ENCODE measurements at regions not wholly inside any gene's neighbourhood (a gene's known extent, or its start where the extent isn't known, plus 50 kb on each side); places are given as distances from the start of the nearest gene placed in this dataset.

DNA sequence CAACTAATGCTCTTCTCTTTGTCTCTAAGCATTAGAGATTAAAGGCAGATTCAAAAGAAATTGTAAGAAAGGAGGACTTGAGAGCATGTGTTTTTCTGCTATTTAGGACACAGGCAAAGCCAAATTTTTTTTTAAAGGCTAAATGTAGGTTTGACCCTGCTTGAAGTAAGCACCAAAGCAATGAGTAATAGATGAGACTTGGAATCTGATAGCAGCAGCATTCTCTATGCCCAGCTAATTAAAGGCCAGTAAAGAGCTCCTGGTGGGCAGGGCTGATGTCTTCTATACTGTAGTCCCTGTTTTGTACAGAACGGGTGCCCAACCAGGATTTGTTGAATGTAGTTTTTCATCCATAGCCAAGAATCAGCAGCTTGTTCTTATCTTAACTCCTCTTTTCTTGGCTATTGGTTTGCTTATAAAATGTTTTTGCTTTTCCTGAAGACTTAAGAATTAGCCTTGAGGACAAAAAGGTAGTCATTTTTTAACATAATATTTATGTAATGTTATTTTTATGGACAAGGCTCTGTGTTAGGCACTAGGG is 179.6 kb downstream of the LMO4 start:
- DNase-seq (ENCODE audit: low read depth in 2 of 2) = no peak

DNA sequence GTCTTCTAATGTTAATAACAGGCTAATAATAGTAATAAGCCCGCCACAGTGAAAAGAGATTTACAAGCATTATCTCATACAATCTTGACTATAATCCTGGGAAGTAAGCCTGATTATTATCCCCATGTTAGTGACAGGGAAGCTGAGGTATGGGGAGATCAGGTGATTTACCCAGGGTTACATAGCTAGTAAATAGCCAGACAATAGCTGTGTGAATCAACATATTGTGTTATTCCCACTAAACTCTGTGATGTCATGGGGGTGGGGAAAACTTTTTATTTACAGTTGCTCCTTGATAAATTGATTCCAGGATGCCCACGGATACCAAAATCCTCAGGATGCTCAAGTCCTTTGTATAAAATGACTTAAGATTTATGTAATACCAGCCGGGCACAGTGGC is 181.9 kb downstream of the LMO4 start:
- no peak for DNase-seq (ENCODE audit: low read depth in 2 of 2)

DNA sequence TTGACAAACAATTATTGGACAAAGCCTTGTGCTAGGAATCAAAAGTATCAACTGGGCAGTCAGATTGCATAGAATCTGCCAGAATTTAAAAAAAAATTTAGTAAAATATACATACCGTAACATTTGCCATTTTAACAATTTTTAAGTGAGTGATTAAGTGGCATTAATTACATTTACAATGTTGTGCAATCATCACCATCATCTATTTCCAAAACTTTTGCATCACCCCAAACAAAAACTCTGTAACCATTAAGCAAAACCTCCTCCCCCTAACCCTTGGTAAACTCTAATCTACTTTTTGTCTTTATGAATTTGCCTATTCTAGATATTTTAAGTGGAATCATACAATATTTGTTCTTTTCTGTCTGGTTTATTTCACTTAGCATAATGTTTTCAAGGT is 182.8 kb downstream of the LMO4 start:
- no peak for DNase-seq (ENCODE audit: low read depth in 2 of 2)

DNA sequence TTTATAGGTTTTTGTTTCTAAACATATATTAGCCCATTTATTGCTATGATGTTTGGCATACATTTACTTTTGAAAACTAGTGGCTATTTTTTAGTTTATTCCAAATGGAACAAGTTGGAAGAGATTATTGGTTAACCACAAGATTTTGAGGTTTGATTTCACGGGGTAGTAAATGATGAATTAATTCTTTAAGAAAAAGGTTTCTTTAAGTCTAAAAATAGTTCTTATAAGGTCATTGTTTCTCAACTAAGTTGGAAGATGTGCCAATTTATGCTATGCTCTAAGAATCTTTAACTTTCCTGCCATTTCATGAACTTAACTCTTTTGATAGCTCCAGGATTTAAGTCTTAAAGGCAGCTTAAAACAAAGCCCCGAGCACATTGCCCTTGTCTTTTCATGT is 183.8 kb downstream of the LMO4 start:
- no peak for DNase-seq (ENCODE audit: low read depth in 2 of 2)

DNA sequence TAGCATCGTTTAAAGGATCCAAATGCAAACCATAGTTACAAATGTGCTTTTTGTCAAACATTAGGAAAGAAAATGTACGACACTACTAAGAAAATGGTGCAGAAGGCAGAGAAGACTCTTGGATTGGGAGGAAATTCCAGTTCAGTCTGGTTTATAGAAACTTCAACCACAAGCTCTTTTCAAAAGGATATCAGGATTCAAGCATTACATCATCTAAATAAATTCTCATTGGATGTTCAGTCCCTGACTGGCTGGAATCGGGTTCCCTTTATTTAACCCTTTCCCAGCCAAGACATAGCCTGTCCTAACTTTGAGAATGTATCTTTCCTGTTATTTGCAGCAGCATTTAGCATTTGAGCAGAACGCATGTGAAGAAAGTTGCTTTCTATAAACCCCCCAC is 184.6 kb downstream of the LMO4 start:
- DNase-seq (ENCODE audit: low read depth in 2 of 2) = no peak

DNA sequence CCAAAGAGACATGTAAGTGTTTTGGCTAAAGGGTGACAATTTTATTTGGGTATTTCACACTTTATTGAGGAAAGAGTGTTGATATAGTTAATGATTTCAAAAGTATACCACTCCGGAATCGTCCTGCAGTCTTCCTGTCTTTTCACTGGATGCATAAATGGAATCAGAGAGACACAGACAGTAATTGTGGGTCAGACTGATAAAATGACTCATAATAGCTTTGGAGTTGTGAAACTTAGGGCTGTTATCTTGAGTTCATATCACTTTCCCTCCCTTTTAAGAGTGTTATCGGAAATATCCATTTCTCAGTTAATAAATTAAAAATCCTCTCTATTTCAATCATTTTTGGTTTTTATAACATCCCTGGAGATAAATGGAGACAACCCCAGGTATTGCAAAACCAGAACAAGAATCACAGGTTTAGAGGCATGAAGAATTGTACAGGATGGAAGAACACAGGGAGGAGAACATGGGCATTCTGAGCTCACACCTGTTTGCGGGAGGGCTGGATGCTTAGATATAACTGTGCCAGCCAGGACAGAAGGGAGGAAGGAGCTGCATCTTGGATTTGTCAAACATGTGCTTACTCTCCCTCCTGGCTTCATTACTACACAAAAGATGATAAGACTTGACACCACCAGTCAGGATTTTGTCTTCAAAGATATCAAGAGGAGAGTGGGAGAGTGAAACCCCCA is 185.4 kb downstream of the LMO4 start:
- DNase-seq (ENCODE audit: low read depth in 2 of 2) = no peak

DNA sequence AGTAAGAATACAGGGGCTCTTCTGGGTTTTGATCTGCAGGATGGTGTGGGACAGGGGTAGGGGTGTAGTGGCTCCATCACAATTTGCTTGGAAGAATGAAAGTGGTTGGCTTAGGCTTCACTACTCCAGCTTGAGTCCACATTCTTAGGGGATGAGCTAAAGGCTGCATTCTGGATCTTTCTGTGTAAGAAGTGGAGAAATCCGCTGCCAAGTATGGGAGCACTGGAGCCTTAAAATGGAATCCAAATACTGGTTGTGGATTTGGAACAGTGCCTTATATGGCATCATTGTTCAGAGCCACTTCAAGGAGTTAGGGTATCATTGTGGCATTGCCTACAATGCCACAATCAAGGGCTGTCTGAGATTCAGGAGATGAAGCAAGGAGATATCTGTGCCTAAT is 187.1 kb downstream of the LMO4 start:
- no peak for DNase-seq (ENCODE audit: low read depth in 2 of 2)

DNA sequence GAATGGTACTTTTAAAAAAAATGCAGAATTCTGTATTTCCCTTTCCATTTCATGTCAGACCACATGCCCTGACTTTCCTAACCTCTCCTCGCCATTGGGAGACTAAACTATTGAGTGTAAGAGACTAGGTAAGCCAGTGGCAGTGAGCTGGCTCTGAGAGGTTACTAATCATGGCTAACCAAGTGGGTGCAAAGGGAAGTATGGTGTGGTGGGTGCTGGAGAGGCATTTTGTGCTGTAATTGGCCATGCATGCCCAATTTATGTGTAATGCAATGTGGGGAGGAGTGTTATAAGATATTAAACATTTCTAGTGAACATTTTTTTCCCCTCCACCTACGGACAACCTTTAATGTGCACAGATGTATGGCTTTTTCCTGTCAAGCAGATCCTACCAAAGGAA is 190.1 kb downstream of the LMO4 start:
- no peak for DNase-seq (ENCODE audit: low read depth in 2 of 2)

DNA sequence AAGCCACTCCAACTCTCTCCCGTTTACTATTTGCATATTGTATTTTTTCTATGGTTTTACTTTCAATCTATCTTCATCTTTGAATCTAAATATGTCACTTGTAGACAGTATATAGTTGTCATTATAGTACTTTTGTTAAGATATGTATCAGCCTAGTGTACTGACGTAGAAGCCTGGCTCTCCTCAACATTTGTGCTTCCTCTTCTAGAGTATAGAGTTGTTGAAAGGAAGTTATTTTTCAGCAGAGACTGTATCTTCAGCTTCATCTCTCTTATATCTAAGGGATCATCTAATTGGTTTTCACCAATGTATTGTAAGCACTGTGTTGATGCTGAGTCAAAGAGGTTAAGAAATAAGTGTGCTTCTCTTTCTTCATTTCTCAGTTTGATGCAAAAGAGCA is 192.8 kb downstream of the LMO4 start:
- no peak for DNase-seq (ENCODE audit: low read depth in 2 of 2)

DNA sequence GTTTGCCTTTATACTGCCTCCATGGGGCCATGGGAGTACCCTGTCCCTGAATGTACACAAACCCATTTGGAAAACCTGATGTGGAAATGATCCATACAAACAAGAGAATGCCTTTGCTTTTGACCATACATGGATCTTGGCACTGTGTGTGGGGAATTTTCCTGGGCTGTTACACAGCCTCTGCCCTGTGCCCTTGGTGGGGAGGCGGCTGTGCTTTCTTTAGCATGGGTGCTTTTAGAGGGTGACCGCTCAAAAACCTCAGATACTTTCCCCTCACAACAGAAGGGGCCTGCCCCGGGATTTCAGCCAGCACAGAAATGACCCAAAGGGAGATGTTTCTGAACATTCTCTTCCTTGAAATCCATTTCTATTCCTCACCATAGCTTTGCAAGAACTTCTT is 194.8 kb downstream of the LMO4 start:
- no peak for DNase-seq (ENCODE audit: low read depth in 2 of 2)

DNA sequence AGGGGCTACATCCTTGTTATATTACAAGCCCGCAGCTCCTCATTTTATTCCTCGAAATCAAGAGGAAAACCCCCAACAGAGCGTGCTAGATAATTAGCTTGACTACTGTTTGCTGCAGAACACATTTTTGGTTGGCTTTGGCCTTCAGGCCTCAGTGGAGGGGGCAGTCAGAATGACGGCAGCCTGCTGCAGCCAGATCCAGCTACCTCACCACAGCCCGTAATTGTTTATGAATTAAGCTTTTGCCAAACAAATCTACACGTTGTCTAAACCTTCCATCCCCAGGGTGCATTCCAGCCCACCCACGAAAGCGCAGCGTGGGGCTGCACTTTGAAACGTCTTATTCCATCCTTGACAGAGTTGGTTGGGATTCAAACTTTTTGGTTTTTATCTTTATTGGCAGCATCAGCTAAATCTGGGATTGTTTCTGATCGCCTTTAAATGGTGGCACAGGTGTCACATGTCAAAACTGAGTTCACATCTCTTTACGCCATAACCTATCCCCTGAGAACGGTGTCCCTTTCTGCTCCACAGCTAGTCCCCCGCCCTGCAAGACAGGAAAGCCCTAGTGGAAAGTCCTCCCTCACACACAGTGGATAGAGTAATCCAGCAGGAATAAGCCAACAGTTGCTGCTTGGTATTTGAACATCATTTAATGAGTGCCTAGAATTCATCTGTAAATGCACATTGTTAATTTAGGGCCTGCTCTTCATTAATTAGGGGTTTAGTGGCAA is 195.5 kb downstream of the LMO4 start:
- no peak for DNase-seq (ENCODE audit: low read depth in 2 of 2)

DNA sequence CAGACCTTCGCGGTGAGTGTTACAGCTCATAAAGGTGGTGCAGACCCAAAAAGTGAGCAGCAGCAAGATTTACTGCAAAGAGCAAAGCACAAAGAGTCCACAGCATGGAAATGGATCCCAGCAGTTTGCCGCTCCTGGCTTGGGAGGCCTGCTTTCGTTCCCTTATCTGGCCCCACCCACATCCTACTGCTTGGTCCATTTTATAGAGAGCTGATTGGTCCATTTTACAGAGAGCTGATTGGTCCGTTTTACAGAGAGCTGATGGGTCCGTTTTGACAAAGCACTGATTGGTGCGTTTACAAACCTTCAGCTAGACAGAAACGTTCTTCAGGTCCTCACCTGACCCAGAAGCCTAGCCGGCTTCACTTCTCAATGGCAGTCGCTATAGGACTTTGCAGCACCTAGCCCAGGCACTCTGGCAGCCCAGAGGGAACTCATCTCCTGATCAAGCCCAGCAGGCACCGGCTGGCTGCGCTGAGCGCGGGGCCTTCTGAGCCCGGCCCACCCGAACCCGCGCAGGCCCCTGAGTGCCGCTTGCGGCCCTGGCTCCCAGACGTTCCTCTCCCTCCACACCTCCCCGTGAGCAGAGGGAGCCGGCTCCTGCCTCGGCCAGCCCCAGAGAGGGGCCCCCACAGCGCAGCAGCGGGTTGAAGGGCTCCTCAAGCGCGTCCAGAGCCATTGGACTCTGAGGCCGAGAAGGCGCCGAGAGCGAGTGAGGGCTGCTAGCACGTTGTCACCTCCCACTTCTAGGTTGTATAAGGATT is 200.3 kb downstream of the LMO4 start:
- DNase-seq (ENCODE audit: low read depth in 2 of 2) = no peak

DNA sequence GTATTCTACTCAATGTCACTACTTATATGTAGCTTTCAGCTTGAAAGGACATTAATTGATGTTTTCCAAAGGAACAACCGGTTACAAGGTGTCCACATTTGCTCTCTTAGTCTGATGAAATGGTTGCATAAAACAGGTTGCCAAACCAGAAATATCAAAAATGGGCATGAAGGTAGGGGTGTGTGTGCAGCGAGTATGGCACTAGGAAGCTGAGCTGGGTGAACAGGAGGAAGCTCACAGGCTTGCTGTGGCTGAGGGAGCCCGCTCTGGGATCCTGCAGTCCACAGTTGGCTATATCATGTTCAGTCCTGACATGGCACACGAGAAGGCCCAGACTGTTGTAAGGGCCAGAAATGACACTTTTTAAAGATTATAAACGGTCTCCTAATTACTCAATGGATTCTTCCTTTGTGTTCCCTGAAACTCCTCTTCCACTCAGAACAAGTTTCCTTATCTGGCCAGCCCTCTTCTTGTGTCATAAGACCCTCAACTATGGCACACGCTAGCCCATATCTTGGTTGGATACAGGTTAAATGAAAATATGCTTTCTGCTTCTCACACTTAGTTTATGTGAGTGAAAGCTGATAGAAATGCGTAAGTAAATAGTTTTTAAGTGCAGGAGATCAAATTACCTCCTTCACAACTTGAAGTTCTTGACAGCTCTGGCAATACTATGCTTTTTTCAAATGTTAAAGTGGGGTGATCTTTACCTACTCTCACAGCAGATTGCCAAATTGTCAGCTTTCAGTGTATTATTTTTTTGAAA is 201.5 kb downstream of the LMO4 start:
- DNase-seq (ENCODE audit: low read depth in 2 of 2) = no peak

DNA sequence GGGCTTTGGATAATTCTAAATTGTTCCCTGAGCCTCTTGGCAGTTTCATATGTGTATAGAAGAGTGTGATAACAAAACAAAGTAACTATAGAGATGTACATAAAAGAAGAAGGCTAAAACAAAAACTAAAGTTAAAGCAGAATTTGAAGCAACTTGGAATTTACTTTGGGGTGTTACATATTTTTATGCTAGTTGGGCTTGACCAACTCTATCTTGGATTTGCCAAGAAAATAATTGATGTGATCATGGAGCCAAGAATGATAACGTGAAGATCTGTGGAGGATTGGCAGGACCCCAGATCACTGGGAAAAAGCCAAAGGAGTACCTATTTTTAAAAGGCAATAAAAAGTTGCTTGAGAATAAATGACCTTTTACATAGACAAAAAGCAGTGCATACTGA is 206.9 kb downstream of the LMO4 start:
- no peak for DNase-seq (ENCODE audit: low read depth in 2 of 2)

DNA sequence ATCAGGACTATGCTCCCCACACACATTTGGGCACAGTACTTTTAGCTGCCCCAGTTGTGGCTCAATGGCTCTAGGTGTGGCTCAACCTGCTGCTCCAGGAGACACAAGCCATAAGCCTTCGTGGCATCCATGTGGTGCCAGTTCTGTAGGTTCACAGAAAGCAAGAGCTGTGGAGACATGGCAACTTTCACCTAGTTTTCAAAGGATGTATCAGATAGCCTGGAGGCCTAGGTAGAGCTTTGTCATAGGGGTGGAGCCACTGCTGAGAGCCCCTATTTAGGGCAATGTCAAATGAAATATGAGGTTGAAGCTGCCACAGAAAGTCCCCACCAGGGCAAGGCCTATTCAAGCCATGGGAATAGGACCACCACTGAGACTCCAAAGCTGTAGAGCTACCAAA is 210.5 kb downstream of the LMO4 start:
- DNase-seq (ENCODE audit: low read depth in 2 of 2) = no peak

DNA sequence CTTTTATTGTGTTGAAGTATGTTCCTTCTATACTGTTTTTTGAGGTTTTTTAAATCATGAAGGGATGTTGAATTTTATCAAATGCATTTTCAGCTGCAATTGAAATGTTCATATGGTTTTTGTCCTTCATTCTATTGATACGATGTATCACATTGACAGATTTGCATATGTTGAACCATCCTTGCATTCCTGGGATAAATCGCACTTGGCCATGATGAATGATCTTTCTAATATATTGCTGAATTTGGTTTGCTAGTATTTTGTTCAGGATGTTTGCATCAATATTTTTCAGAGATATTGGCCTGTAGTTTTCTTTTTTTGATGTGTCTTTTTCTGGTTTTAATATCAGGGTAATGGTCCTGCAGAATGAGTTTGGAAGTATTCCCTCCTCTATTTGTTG is 214.0 kb downstream of the LMO4 start:
- no peak for DNase-seq (ENCODE audit: low read depth in 2 of 2)

DNA sequence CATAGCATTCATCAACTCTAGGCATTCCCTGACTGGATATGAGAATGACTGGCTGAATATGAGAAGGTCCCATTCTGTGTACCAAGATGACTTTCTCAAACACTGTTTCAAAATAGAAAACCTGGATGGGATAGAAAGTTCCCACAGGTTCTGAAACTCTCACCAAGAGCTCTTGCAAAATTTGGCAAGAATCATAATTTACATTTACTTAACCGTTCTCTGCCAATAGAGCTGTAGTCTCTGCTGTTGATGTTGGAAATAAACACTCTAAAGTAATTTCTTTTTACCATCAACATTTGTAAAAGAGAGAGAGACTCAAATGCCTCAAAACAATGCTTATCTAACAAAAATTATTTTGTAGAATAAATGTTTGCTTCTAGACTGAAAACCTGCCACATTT is 221.1 kb downstream of the LMO4 start:
- DNase-seq (ENCODE audit: low read depth in 2 of 2) = no peak

DNA sequence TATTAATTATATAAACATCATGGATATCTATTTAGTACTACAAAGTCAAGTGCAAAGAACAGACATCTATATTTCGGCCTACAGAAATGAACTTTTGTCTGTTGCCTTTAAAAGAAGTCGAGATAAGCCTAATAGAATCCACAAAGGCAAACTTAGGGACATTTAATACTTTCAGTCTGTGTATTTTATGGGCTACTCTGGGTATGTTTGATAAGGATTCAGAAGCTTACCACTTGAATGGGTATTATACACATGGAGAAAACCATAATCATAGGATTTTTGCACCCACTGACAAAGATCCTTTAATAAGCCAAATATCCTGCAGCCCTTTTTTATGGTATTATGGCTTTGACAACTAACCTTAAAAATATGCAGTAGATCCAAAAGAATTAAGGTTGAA is 224.8 kb downstream of the LMO4 start:
- no peak for DNase-seq (ENCODE audit: low read depth in 2 of 2)

DNA sequence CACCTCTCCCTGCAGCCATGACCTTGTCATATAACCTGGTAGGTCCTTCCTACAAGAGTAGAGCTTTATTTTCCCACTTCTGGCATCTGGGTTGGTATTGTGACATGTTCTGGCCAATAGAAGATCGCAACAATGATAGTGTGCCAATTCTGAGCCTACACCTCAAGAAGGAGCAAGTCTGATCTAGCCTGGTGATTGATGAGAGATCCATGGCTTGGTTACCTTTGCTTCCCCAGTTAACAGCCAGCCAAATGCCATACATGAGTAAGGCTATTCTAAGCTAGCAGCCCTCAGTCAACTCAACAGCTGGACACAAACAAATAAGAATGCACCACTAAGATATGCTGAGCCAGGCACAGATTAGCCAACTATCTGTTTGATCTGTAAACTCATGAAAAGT is 226.7 kb downstream of the LMO4 start:
- no peak for DNase-seq (ENCODE audit: low read depth in 2 of 2)

DNA sequence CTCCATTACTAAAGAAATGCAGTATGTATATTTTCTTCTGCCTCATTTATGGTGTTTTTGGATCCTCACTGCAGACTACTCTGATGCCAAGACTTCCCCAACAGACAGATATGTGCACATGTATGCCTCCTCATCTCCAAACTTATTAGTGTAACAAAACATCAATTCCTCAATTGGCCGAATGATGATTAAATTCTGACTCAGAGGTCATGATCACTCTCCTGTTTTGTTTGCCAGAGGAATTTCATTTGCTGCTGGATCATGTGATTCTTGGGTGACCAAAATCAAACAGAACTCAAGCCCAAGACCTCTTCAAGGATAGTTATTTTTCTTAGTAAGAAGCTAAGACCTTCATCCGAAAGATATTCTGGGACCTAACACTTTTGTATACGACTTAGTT is 227.6 kb downstream of the LMO4 start:
- DNase-seq (ENCODE audit: low read depth in 2 of 2) = no peak

DNA sequence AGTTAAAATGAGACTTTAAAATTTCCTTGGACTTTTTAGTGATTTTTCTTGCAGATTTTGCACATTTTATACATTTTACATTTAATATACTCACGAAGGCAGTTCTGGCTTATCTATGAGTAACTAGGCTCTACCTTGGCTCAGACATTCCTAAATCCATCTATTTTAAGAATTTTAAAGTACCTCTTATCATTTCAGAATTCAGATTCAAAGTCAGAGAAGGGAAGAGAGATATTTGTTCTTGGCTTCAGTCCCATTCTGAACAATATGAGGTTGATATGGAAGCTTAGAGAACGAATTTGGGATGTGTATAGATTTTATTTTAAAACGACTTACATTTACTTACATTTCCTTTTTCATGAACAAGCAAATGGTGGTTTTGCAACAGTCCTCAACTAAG is 230.2 kb downstream of the LMO4 start:
- no peak for DNase-seq (ENCODE audit: low read depth in 2 of 2)

DNA sequence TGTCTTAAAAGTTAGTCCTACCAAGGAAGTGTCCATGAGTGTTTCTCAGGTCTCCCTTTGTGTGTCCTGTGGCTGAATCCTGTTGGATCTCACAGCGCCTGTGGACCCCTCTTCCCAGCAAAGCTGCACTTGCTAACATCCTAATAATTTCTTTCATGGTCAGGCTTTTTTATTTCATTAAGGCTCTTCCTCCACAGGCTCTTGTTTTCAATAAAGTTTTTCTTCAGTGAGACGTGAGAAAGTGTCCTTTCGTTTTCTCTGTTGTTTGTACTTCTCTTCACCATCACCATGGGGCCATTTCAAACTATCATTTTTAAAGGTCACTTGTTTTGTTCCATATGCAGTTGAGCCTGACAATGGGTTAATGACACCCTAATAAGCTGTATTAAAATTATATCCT is 231.5 kb downstream of the LMO4 start:
- DNase-seq (ENCODE audit: low read depth in 2 of 2) = no peak

Measured in stimulated activated CD8-positive, alpha-beta memory T cell treated with anti-CD3 and anti-CD28 coated beads, Interleukin-2, amount 100 ng/mL, for 1 hour (primary cell).